ENCODE measurements at regions not wholly inside any gene's neighbourhood (a gene's known extent, or its start where the extent isn't known, plus 50 kb on each side); places are given as distances from the start of the nearest gene placed in this dataset.

DNA sequence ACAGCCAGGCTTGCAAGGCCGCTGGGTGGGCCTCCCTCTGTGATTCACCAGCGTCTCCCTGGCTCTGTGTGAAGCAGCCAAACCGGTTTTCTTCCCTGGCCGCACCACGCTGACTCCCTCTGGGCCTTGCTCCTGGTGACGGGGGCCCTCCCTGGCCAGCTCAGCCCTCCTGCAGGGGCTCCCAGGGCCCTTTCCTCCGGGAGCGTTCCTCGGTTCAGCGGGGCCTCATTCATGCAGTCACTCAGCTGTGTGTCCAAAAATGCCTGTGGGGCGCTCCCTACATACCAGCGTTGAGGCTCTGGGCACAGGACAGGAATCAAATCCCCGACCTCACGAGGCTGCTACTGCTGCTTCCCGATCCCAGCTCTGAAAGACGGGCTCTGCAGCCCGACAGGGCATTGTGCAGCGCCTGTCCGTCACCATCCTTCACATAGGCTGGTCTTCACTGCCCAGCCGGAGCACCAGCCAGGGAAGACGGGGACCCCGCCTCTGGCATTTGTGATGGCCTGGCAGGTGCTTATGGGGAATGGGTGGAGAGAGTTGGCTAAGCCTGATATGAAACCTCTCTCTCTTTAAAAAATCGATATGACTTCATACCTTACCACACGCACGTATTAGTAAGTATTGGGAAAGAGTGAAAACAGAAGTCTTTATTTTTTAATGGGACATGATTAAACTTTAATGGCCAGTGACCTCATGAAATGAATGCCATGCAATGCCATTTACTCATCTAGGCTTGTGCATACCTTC lies 110.0 kb upstream of the SHH start:
- no peaks in the 10 kb centered on the region for H3K4me1 Mint-ChIP-seq
- no peak overlapping the region for H3K27ac ChIP-seq (ENCODE audit: low read length in 2 of 2)
- WGBS (ENCODE audit: insufficient coverage), result 74% methylated on average over 19 of the region's 25 CpGs

DNA sequence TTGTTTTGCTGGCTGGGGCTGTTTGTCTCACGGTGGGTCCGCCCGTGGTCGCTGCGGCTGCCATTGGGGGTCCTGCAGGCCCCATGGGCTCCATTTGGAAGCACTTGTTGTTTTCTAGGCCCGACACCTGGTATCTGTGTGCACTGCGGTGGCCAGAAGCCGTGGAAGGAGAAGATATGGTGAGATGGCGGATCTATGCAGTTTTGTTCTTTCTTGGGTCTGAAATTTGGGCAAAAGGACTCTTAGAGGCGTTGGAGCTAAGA lies 109.5 kb upstream of the SHH start:
- Mint-ChIP-seq H3K27ac (no peak overlapping the region), H3K27me3 (no peaks in the 10 kb centered on the region), H3K4me1 (no peaks in the 10 kb centered on the region), H3K9me3 (ENCODE audit: insufficient read depth) (no peaks in the 10 kb centered on the region), H3K4me3 (no peak overlapping the region)
- no peak for ATAC-seq (ENCODE audit: low read depth)
- intact Hi-C loops (cut with micrococcal nuclease), result no loop called here
- H3K9ac ChIP-seq (ENCODE audit: low read length), result no peak overlapping the region
- no peak overlapping the region for H3K4me3 ChIP-seq (ENCODE audit: control extremely low read depth in 1 of 5, extremely low read depth in 1 of 5, insufficient read depth in 1 of 5, low read depth in 2 of 5, low read length in 4 of 5)
- H3K79me2 ChIP-seq (ENCODE audit: control insufficient read depth, insufficient read depth, low read length), result no peaks in the 10 kb centered on the region
- H2AFZ ChIP-seq (ENCODE audit: insufficient read depth, low read depth, low read length, poor library complexity, severe bottlenecking), result no peak overlapping the region
- H4K20me1 ChIP-seq (ENCODE audit: control insufficient read depth, insufficient read depth, low read length, poor library complexity, severe bottlenecking), result no peaks in the 10 kb centered on the region
- H3K9me3 ChIP-seq (ENCODE audit: control extremely low read depth in 1 of 3, control insufficient read depth in 2 of 3, insufficient read depth in 1 of 3, low read length in 2 of 3), result peaks cover 0 to 13% (median 0%) of the 10 kb centered on the region in 3 donors
- no peaks in the 10 kb centered on the region for H3K4me1 ChIP-seq (ENCODE audit: control insufficient read depth in 2 of 2, insufficient read depth in 2 of 2, low read length in 2 of 2)
- no peak overlapping the region for H3K27ac ChIP-seq (ENCODE audit: low read length in 2 of 2)
- TF ChIP-seq, protein P1, sequence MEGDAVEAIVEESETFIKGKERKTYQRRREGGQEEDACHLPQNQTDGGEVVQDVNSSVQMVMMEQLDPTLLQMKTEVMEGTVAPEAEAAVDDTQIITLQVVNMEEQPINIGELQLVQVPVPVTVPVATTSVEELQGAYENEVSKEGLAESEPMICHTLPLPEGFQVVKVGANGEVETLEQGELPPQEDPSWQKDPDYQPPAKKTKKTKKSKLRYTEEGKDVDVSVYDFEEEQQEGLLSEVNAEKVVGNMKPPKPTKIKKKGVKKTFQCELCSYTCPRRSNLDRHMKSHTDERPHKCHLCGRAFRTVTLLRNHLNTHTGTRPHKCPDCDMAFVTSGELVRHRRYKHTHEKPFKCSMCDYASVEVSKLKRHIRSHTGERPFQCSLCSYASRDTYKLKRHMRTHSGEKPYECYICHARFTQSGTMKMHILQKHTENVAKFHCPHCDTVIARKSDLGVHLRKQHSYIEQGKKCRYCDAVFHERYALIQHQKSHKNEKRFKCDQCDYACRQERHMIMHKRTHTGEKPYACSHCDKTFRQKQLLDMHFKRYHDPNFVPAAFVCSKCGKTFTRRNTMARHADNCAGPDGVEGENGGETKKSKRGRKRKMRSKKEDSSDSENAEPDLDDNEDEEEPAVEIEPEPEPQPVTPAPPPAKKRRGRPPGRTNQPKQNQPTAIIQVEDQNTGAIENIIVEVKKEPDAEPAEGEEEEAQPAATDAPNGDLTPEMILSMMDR (IDR thresholded peaks at IDR 0.05), result no peak
- TF ChIP-seq EZH2 (IDR thresholded peaks at IDR 0.05; ENCODE audit: borderline replicate concordance, insufficient read depth, low read depth, low read length, poor library complexity, severe bottlenecking), result no peak
- H3K27me3 ChIP-seq (replicated peaks in 1 of 4; ENCODE audit: control extremely low read depth in 1 of 4, control insufficient read depth in 3 of 4, insufficient read depth in 4 of 4, low read length in 3 of 4), result no peaks in the 10 kb centered on the region
- no peaks in the 10 kb centered on the region for H3K36me3 ChIP-seq (replicated peaks in 1 of 2; ENCODE audit: control extremely low read depth in 1 of 2, control insufficient read depth in 1 of 2, extremely low read depth in 1 of 2, insufficient read depth in 2 of 2, low read length in 1 of 2)
- ChIA-PET POLR2A (no interaction called here), CTCF (no interaction called here)
- H3K4me2 ChIP-seq (replicated peaks; ENCODE audit: low read depth, low read length, poor library complexity, severe bottlenecking), result no peak overlapping the region
- no peak for DNase-seq
- WGBS (ENCODE audit: insufficient coverage), result 87% methylated on average over 10 of the region's 10 CpGs

More for the DNA sequence above, 110.0 kb upstream of the SHH start:
- Histone ChIP-seq H2AFZ (ENCODE audit: insufficient read depth, low read depth, low read length, poor library complexity, severe bottlenecking) (no peak overlapping the region), H3K4me2 (replicated peaks; ENCODE audit: low read depth, low read length, poor library complexity, severe bottlenecking) (no peak overlapping the region), H3K27me3 (replicated peaks in 1 of 4; ENCODE audit: control extremely low read depth in 1 of 4, control insufficient read depth in 3 of 4, insufficient read depth in 4 of 4, low read length in 3 of 4) (no peaks in the 10 kb centered on the region), H3K4me3 (ENCODE audit: control extremely low read depth in 1 of 5, extremely low read depth in 1 of 5, insufficient read depth in 1 of 5, low read depth in 2 of 5, low read length in 4 of 5) (no peak overlapping the region), H3K9ac (ENCODE audit: low read length) (no peak overlapping the region), H3K79me2 (ENCODE audit: control insufficient read depth, insufficient read depth, low read length) (no peaks in the 10 kb centered on the region), H4K20me1 (ENCODE audit: control insufficient read depth, insufficient read depth, low read length, poor library complexity, severe bottlenecking) (no peaks in the 10 kb centered on the region), H3K9me3 (ENCODE audit: control extremely low read depth in 1 of 3, control insufficient read depth in 2 of 3, insufficient read depth in 1 of 3, low read length in 2 of 3) (peaks cover 0 to 10% (median 0%) of the 10 kb centered on the region in 3 donors), H3K4me1 (ENCODE audit: control insufficient read depth in 2 of 2, insufficient read depth in 2 of 2, low read length in 2 of 2) (no peaks in the 10 kb centered on the region), H3K36me3 (replicated peaks in 1 of 2; ENCODE audit: control extremely low read depth in 1 of 2, control insufficient read depth in 1 of 2, extremely low read depth in 1 of 2, insufficient read depth in 2 of 2, low read length in 1 of 2) (no peaks in the 10 kb centered on the region)
- CTCF ChIA-PET, result no interaction called here
- peaks cover 2% of the 10 kb centered on the region for H3K27me3 Mint-ChIP-seq
- H3K4me3 Mint-ChIP-seq, result no peak overlapping the region
- POLR2A ChIA-PET, result no interaction called here
- H3K9me3 Mint-ChIP-seq (ENCODE audit: insufficient read depth), result no peaks in the 10 kb centered on the region
- TF ChIP-seq EZH2 (IDR thresholded peaks at IDR 0.05; ENCODE audit: borderline replicate concordance, insufficient read depth, low read depth, low read length, poor library complexity, severe bottlenecking), result no peak
- TF ChIP-seq, protein P1 (IDR thresholded peaks at IDR 0.05), result no peak
- no peak for ATAC-seq (ENCODE audit: low read depth)
- intact Hi-C loops (cut with micrococcal nuclease), result no loop called here
- DNase-seq, result no peak
- H3K27ac Mint-ChIP-seq, result no peak overlapping the region

All from B cell (primary cell).